NCI-H526 (cell line): ENCODE measurements at regions not wholly inside any gene's neighbourhood (a gene's known extent, or its start where the extent isn't known, plus 50 kb on each side); places are given as distances from the start of the nearest gene placed in this dataset.

Experiments
- DNase-seq, 2 experiments: peaks; one replicate each; lab custom pipeline; 2025; lab: John Stamatoyannopoulos, UW

GRCh38 chr13:53694814-53695532, 666.4 kb downstream of the OLFM4 start:
- peak; percentile 37 to 57 for DNase-seq

- DNase-seq: no peak
Measured at GRCh38 chr13:53703371-53704080, 674.9 kb downstream of the OLFM4 start.

GRCh38 chr13:53719281-53719680, 690.7 kb downstream of the OLFM4 start:
- DNase-seq: no peak

- no peak for DNase-seq
Measured at GRCh38 chr13:53732664-53733063, 704.1 kb downstream of the OLFM4 start.

- DNase-seq: no peak
Measured at GRCh38 chr13:53743906-53744305, 715.3 kb downstream of the OLFM4 start.

- no peak for DNase-seq
Measured at GRCh38 chr13:53747825-53748224, 719.2 kb downstream of the OLFM4 start.

- no peak for DNase-seq
Measured at GRCh38 chr13:53749306-53749705, 720.7 kb downstream of the OLFM4 start.

GRCh38 chr13:53759016-53759415, 730.4 kb downstream of the OLFM4 start:
- DNase-seq: no peak

- no peak for DNase-seq
Measured at GRCh38 chr13:53775807-53776206, 747.2 kb downstream of the OLFM4 start.

GRCh38 chr13:53778937-53779336, 750.3 kb downstream of the OLFM4 start:
- DNase-seq: peak in 1 of 2 experiments; percentile 42

- DNase-seq: peak in 1 of 2 experiments; percentile 45
Measured at GRCh38 chr13:53781941-53782340, 753.3 kb downstream of the OLFM4 start.

GRCh38 chr13:53782488-53782961, 753.9 kb downstream of the OLFM4 start:
- peak; percentile 81 to 95 for DNase-seq

- DNase-seq: peak; percentile 70 to 89
Measured at GRCh38 chr13:53783471-53783870, 754.9 kb downstream of the OLFM4 start.

GRCh38 chr13:53788286-53788685, 759.7 kb downstream of the OLFM4 start:
- peak; percentile 36 to 48 for DNase-seq

- DNase-seq: no peak
Measured at GRCh38 chr13:53800011-53800410, 771.4 kb downstream of the OLFM4 start.

GRCh38 chr13:53807251-53807834, 778.7 kb downstream of the OLFM4 start:
- DNase-seq: no peak

- no peak for DNase-seq
Measured at GRCh38 chr13:53821632-53822031, 793.0 kb downstream of the OLFM4 start.

GRCh38 chr13:53822136-53822535, 793.5 kb downstream of the OLFM4 start:
- no peak for DNase-seq

GRCh38 chr13:53839461-53839860, 810.8 kb downstream of the OLFM4 start:
- no peak for DNase-seq

GRCh38 chr13:53844473-53845146, 816.0 kb downstream of the OLFM4 start:
- no peak for DNase-seq

- no peak for DNase-seq
Measured at GRCh38 chr13:53847502-53847901, 818.9 kb downstream of the OLFM4 start.

GRCh38 chr13:53848366-53848961, 819.9 kb downstream of the OLFM4 start:
- no peak for DNase-seq
